MCF 10A (cell line): ENCODE measurements at regions not wholly inside any gene's neighbourhood (a gene's known extent, or its start where the extent isn't known, plus 50 kb on each side); places are given as distances from the start of the nearest gene placed in this dataset.

ENCODE experiments used
- BruUV-seq: library from RNA; stranded (reverse); fragments of 400-500 nt; replicated peaks from 2 replicates; lab custom pipeline; 2021; lab: Mats Ljungman, UMichigan
- CTCF ChIA-PET: fragments of 300-600 bp; sonication (Branson Sonifier 250); formaldehyde crosslinking; extraction: SDS; loops from one replicate; lab custom pipeline; 2021; ENCODE audit warnings: antibody characterized with exemption, inconsistent platforms; lab: Yijun Ruan, JAX
- POLR2A ChIA-PET: fragments of 300-600, 350-650 bp; sonication (Branson Sonifier 250); formaldehyde crosslinking; extraction: SDS; loops from one replicate; lab custom pipeline; 2020; ENCODE audit warnings: antibody characterized with exemption, inconsistent platforms; lab: Yijun Ruan, JAX
- DNase-seq: peaks from one replicate; pipeline ENCODE4 v3.0.0-alpha.2; 2018; ENCODE audit not compliant: unreplicated experiment
- H3K27ac Mint-ChIP-seq: one replicate; pipeline ENCODE4 v1.8.0; 2022; ENCODE audit warnings: mild to moderate bottlenecking, low read depth, mixed read lengths; ENCODE audit not compliant: unreplicated experiment
- H3K27me3 Mint-ChIP-seq: one replicate; pipeline ENCODE4 v1.8.0; 2022; ENCODE audit warnings: mixed read lengths; ENCODE audit not compliant: insufficient read depth, unreplicated experiment
- H3K36me3 Mint-ChIP-seq: one replicate; pipeline ENCODE4 v1.8.0; 2022; ENCODE audit warnings: mild to moderate bottlenecking, moderate library complexity, mixed read lengths; ENCODE audit not compliant: insufficient read depth, unreplicated experiment
- H3K4me1 Mint-ChIP-seq: one replicate; pipeline ENCODE4 v1.8.0; 2022; ENCODE audit warnings: mixed read lengths; ENCODE audit not compliant: insufficient read depth, unreplicated experiment
- H3K4me3 Mint-ChIP-seq: one replicate; pipeline ENCODE4 v1.8.0; 2022; ENCODE audit warnings: mild to moderate bottlenecking, moderate library complexity, mixed read lengths; ENCODE audit not compliant: unreplicated experiment
- H3K9me3 Mint-ChIP-seq: one replicate; pipeline ENCODE4 v1.8.0; 2022; ENCODE audit warnings: mixed read lengths; ENCODE audit not compliant: unreplicated experiment
- intact Hi-C: fragments of 100-400 bp; cut with micrococcal nuclease; formaldehyde crosslinking; loops from 2 replicates; pipeline ENCODE4 v1.14.1; 2022
- TF ChIP-seq, protein P1 (sequence below): fragments of 200-600 bp; IDR thresholded peaks from one replicate; pipeline ENCODE4 v1.8.0; 2022; ENCODE audit warnings: antibody characterized with exemption, mild to moderate bottlenecking; ENCODE audit not compliant: unreplicated experiment

DNA sequence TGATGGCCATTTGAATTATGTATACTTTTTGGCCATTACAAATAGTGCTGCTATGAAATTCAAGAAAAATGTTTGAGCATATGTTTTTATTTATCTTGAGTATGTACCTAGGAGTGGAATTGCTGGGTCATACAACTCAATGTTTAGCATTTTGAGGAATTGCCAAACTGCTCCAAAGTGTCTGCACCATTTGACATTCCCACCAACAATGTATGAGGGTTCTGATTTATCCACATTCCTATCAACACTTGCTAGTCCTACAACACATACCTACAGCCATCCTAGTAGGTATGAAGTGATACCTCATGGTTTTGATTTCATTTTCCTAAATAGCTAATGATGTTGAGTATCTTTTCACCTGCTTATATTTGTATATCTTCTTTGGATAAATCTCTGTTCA, 165.5 kb downstream of the NOC3L start:
- BruUV-seq = no TSS peak
- intact Hi-C loops = no loop called here
- Mint-ChIP-seq H3K27me3 (no peaks in the 10 kb centered on the region), H3K9me3 (no peaks in the 10 kb centered on the region), H3K27ac (no peak overlapping the region), H3K4me1 (peaks cover 18% of the 10 kb centered on the region), H3K36me3 (no peaks in the 10 kb centered on the region), H3K4me3 (no peak overlapping the region)
- TF ChIP-seq, protein P1, sequence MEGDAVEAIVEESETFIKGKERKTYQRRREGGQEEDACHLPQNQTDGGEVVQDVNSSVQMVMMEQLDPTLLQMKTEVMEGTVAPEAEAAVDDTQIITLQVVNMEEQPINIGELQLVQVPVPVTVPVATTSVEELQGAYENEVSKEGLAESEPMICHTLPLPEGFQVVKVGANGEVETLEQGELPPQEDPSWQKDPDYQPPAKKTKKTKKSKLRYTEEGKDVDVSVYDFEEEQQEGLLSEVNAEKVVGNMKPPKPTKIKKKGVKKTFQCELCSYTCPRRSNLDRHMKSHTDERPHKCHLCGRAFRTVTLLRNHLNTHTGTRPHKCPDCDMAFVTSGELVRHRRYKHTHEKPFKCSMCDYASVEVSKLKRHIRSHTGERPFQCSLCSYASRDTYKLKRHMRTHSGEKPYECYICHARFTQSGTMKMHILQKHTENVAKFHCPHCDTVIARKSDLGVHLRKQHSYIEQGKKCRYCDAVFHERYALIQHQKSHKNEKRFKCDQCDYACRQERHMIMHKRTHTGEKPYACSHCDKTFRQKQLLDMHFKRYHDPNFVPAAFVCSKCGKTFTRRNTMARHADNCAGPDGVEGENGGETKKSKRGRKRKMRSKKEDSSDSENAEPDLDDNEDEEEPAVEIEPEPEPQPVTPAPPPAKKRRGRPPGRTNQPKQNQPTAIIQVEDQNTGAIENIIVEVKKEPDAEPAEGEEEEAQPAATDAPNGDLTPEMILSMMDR = no peak
- ChIA-PET CTCF (no interaction called here), POLR2A (interaction anchor here (0.8 kb wide), 1 partner anchor 9 kb away, joined by 3 read pairs; no protein-coding TSS in a partner anchor)
- DNase-seq = no peak

DNA sequence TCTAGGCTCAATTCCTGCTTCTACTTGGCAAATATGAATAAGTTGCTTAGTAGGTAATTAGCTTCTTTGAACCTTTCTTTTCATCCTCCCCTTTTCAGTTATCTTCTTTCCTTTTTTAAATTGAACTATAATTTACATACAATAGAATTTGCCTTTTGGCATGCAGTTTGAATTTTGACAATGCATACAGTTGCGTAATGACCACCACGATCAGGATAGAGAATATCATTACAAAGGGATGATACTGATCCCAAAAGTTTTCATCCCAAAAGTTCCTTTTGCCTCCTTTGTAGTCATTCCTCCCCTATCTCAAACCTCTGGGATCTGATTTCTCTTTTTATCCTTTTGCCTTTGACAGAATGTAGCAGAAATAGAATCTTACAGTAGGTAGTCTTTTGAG, 164.4 kb downstream of the NOC3L start:
- TF ChIP-seq, protein P1 = no peak
- CTCF ChIA-PET = interaction anchor here (0.6 kb wide), 1 partner anchor 1495 kb away, joined by 3 read pairs; the partner anchor contains the start of gene TCTN3
- BruUV-seq = no TSS peak
- Mint-ChIP-seq H3K4me3 (no peak overlapping the region), H3K36me3 (no peaks in the 10 kb centered on the region), H3K9me3 (no peaks in the 10 kb centered on the region), H3K27ac (no peak overlapping the region), H3K27me3 (no peaks in the 10 kb centered on the region), H3K4me1 (peaks cover 13% of the 10 kb centered on the region)
- no peak for DNase-seq
- intact Hi-C loops = no loop called here
- POLR2A ChIA-PET = no interaction called here

DNA sequence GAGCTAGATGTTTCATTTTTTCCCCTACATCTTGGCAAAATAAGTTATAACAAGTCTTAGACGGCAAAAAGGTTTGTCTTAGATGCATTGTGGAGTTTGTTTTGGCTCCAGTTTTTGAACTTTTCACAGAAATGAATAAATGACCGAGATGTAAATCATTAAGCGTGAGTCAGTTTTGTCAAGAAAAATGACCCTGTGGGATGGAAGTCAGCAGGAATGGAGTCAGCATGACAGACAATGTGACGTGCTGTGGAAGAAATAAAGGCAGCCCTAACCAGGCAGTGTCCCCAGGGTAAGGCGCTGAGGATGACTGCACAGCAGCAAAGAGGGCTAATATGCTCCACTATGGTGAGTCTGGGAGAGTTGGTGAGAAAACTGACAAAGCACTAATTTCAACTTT, 163.2 kb downstream of the NOC3L start:
- ChIA-PET CTCF (interaction anchor here (0.6 kb wide), 1 partner anchor 647 kb away, joined by 4 read pairs; no protein-coding TSS in a partner anchor), POLR2A (no interaction called here)
- Mint-ChIP-seq H3K36me3 (no peaks in the 10 kb centered on the region), H3K4me3 (no peak overlapping the region), H3K27me3 (no peaks in the 10 kb centered on the region), H3K9me3 (peaks cover 10% of the 10 kb centered on the region), H3K27ac (no peak overlapping the region), H3K4me1 (peaks cover 1% of the 10 kb centered on the region)
- TF ChIP-seq, protein P1 = no peak
- intact Hi-C loops = no loop called here
- DNase-seq = no peak
- BruUV-seq = no TSS peak

DNA sequence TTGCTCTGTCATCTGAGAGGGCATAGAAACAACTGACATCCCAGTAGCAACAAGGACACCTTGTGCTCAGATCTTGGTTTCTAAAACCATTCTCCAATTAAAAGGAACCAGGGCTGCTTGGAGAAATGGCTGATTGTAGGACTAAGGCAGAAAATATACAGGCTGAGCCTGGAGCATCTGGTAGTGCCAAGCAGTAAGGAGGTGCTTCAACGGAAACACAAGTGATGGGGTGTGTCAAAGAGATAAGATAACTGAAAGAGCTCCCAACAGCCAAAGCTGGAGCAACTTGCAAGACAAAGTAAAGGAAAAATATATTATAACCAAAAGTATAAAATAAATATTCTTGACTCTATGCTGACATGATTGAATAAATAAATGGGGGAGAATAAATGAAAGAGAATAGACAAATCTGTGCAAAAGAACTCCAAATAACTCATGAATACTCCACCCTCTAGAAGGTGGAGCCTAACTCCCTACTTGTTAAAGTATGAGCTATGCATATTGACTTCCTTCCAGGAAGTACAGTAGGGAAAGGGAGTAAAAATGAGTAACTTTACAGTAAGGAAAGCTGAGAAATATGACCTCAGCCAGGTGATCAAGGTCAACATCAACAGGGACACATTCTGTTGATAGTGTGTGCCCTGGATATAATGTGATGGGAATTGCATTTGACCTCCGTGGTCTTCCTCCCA, 162.4 kb downstream of the NOC3L start:
- Mint-ChIP-seq H3K9me3 (peaks cover 10% of the 10 kb centered on the region), H3K27ac (no peak overlapping the region), H3K36me3 (no peaks in the 10 kb centered on the region), H3K27me3 (no peaks in the 10 kb centered on the region), H3K4me1 (no peaks in the 10 kb centered on the region), H3K4me3 (no peak overlapping the region)
- DNase-seq = no peak
- TF ChIP-seq, protein P1 = no peak
- no TSS peak for BruUV-seq
- POLR2A ChIA-PET = no interaction called here
- CTCF ChIA-PET = interaction anchor here (0.6 to 0.7 kb wide), 2 partner anchors 120 to 647 kb away, joined by 4 read pairs; no protein-coding TSS in a partner anchor
- intact Hi-C loops = no loop called here
